OCI-LY7 (cell line): ENCODE measurements at regions not wholly inside any gene's neighbourhood (a gene's known extent, or its start where the extent isn't known, plus 50 kb on each side); places are given as distances from the start of the nearest gene placed in this dataset.
A peak's percentile ranks its signal among the peaks of the same experiment; 100 is the strongest.

Experiments used
- BruUV-seq: library from RNA; stranded (reverse); fragments of 400-500 nt; replicated peaks from 2 replicates; lab custom pipeline; 2021; lab: Mats Ljungman, UMichigan
- CTCF ChIA-PET: fragments of 300-600 bp; sonication (Branson Sonifier 250); formaldehyde crosslinking; loops from one replicate; lab custom pipeline; 2022; ENCODE audit warnings: antibody characterized with exemption; ENCODE audit not compliant: unreplicated experiment; lab: Charles Lee
- POLR2A ChIA-PET: fragments of 300-600 bp; sonication (Branson Sonifier 250); formaldehyde crosslinking; loops from one replicate; lab custom pipeline; 2022; ENCODE audit warnings: antibody characterized with exemption; lab: Charles Lee
- DNase-seq: peaks from one replicate; pipeline ENCODE4 v3.0.0-alpha.2; 2015; ENCODE audit warnings: low spot score
- H2AFZ ChIP-seq: fragments of 200-600 bp; sonication (generic), shearing (Covaris generic); 2 replicates; pipeline ENCODE4 v1.6.1; 2014; ENCODE audit warnings: mild to moderate bottlenecking, antibody characterized with exemption, low read length, moderate library complexity
- H3K27ac ChIP-seq: fragments of 200-600 bp; sonication (generic); 2 replicates; pipeline ENCODE4 v1.5.1; 2014; ENCODE audit warnings: mixed run types, low read depth, mild to moderate bottlenecking, moderate library complexity, low read length, inconsistent platforms; ENCODE audit not compliant: poor library complexity, severe bottlenecking
- H3K36me3 ChIP-seq: fragments of 200-600 bp; sonication (generic); 2 replicates; pipeline ENCODE4 v1.6.1; 2014; ENCODE audit warnings: mild to moderate bottlenecking, antibody characterized with exemption, low read length, moderate library complexity, mixed read lengths; ENCODE audit not compliant: insufficient read depth
- H3K4me1 ChIP-seq: fragments of 200-600 bp; sonication (generic); 2 replicates; pipeline ENCODE4 v1.5.1; 2014; ENCODE audit warnings: mild to moderate bottlenecking, low read length; ENCODE audit not compliant: insufficient read depth, poor library complexity, severe bottlenecking
- H3K4me2 ChIP-seq: fragments of 200-600 bp; sonication (generic); 2 replicates; pipeline ENCODE4 v1.6.1; 2014; ENCODE audit warnings: mild to moderate bottlenecking, low read length
- H3K4me3 ChIP-seq: fragments of 200-600 bp; sonication (generic); 2 replicates; pipeline ENCODE4 v1.5.1; 2014; ENCODE audit warnings: mild to moderate bottlenecking, low read depth, low read length; ENCODE audit not compliant: poor library complexity, severe bottlenecking
- H3K79me2 ChIP-seq: fragments of 200-600 bp; sonication (generic); 2 replicates; pipeline ENCODE4 v1.6.1; 2016; ENCODE audit warnings: low read depth, mild to moderate bottlenecking, low read length, moderate library complexity, mixed read lengths; ENCODE audit not compliant: insufficient read depth
- H3K9me2 ChIP-seq: fragments of 200-600 bp; sonication (generic); 2 replicates; pipeline ENCODE4 v1.6.1; 2016; ENCODE audit warnings: mild to moderate bottlenecking, low read length, mixed read lengths; ENCODE audit not compliant: insufficient read depth
- H3K9me3 ChIP-seq: fragments of 200-600 bp; sonication (generic); 2 replicates; pipeline ENCODE4 v1.6.1; 2014; ENCODE audit warnings: mild to moderate bottlenecking, mixed run types, low read length, mixed read lengths
- H4K20me1 ChIP-seq: fragments of 200-600 bp; sonication (generic); 2 replicates; pipeline ENCODE4 v1.6.1; 2014; ENCODE audit warnings: mild to moderate bottlenecking, antibody characterized with exemption, low read length, moderate library complexity, mixed read lengths; ENCODE audit not compliant: insufficient read depth
- EZH2phosphoT487 ChIP-seq: fragments of 200-600 bp; sonication (generic); IDR thresholded peaks from 2 replicates; pipeline ENCODE4 v1.6.1; 2018; ENCODE audit warnings: low read depth, borderline replicate concordance, mild to moderate bottlenecking, mixed run types, antibody characterized with exemption, low read length, moderate library complexity, mixed read lengths
- intact Hi-C: fragments of 100-400 bp; cut with micrococcal nuclease; formaldehyde crosslinking; loops from one replicate; pipeline ENCODE4 v1.10.0; 2022; ENCODE audit not compliant: unreplicated experiment
- TF ChIP-seq, protein P1 (sequence below): fragments of 200-600 bp; sonication (generic); conservative IDR thresholded peaks from 2 replicates; pipeline ENCODE4 v1.5.1; 2014; ENCODE audit warnings: mild to moderate bottlenecking, antibody characterized with exemption, low read length, moderate library complexity, mixed read lengths

DNA sequence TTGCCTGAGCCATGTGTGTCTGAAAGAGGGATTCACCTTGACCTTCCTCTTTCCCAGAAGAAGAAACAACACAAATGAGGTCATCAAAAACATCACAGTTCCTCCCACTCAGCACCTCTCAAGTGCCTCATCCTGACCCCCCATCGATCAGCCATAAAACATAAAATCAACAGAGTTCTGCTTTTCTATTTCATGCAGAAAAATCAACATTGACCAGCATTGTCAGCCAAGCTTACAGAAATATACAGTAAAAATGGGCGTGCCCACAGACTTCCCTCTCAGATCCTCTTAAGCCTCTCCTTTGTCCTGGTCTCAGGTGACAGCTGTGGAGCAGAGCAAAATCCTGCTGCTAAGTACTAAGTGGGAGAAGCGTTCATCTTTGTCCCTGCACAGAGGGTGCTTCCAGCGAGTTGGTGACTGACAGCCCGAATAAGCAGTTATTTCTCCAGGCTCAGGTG lies 213.3 kb downstream of the OLFM4 start:
- no peaks in the 10 kb centered on the region for H3K79me2 ChIP-seq
- H3K36me3 ChIP-seq, result no peaks in the 10 kb centered on the region
- H3K4me2 ChIP-seq, result no peak overlapping the region
- H3K4me1 ChIP-seq, result no peaks in the 10 kb centered on the region
- POLR2A ChIA-PET, result interaction anchor here (0.6 kb wide), 1 partner anchor 863 kb away, joined by 3 read pairs; no protein-coding TSS in a partner anchor
- intact Hi-C loops, result no loop called here
- no peak overlapping the region for H3K27ac ChIP-seq
- no peaks in the 10 kb centered on the region for H4K20me1 ChIP-seq
- CTCF ChIA-PET, result interaction anchor here (0.5 kb wide), 1 partner anchor 346 kb away, joined by 4 read pairs; no protein-coding TSS in a partner anchor
- no peaks in the 10 kb centered on the region for H3K9me3 ChIP-seq
- no peak overlapping the region for H2AFZ ChIP-seq
- no TSS peak for BruUV-seq
- no peak for TF ChIP-seq EZH2phosphoT487
- TF ChIP-seq, protein P1, sequence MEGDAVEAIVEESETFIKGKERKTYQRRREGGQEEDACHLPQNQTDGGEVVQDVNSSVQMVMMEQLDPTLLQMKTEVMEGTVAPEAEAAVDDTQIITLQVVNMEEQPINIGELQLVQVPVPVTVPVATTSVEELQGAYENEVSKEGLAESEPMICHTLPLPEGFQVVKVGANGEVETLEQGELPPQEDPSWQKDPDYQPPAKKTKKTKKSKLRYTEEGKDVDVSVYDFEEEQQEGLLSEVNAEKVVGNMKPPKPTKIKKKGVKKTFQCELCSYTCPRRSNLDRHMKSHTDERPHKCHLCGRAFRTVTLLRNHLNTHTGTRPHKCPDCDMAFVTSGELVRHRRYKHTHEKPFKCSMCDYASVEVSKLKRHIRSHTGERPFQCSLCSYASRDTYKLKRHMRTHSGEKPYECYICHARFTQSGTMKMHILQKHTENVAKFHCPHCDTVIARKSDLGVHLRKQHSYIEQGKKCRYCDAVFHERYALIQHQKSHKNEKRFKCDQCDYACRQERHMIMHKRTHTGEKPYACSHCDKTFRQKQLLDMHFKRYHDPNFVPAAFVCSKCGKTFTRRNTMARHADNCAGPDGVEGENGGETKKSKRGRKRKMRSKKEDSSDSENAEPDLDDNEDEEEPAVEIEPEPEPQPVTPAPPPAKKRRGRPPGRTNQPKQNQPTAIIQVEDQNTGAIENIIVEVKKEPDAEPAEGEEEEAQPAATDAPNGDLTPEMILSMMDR, result no peak
- H3K9me2 ChIP-seq, result no peaks in the 10 kb centered on the region
- no peak for DNase-seq
- H3K4me3 ChIP-seq, result no peak overlapping the region

DNA sequence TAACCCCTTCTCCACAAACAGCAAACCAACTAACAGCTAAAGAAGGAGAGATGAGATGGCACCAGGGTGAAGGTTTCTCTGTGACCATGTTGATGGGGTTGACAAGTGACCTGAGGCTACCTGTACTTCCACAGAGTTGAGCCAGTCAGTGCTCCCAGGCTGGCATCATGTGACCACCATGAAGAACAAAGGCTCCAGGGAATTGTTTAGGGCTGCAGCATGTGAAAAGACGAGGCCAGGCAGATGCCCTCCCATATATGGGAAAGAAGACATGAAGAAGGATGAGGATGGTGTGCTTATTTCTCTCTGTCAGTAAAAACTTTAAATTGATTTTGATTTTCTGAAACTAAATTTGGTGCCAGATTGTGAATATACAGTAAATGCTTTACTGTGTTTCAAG lies 220.6 kb downstream of the OLFM4 start:
- Histone ChIP-seq H3K79me2 (no peaks in the 10 kb centered on the region), H3K9me3 (no peaks in the 10 kb centered on the region), H3K9me2 (no peaks in the 10 kb centered on the region), H2AFZ (no peak overlapping the region), H4K20me1 (no peaks in the 10 kb centered on the region), H3K4me2 (no peak overlapping the region), H3K36me3 (no peaks in the 10 kb centered on the region), H3K4me1 (no peaks in the 10 kb centered on the region), H3K27ac (no peak overlapping the region), H3K4me3 (no peak overlapping the region)
- ChIA-PET CTCF (no interaction called here), POLR2A (no interaction called here)
- TF ChIP-seq EZH2phosphoT487, result no peak
- TF ChIP-seq, protein P1, result no peak
- no TSS peak for BruUV-seq
- intact Hi-C loops, result no loop called here
- DNase-seq, result no peak

DNA sequence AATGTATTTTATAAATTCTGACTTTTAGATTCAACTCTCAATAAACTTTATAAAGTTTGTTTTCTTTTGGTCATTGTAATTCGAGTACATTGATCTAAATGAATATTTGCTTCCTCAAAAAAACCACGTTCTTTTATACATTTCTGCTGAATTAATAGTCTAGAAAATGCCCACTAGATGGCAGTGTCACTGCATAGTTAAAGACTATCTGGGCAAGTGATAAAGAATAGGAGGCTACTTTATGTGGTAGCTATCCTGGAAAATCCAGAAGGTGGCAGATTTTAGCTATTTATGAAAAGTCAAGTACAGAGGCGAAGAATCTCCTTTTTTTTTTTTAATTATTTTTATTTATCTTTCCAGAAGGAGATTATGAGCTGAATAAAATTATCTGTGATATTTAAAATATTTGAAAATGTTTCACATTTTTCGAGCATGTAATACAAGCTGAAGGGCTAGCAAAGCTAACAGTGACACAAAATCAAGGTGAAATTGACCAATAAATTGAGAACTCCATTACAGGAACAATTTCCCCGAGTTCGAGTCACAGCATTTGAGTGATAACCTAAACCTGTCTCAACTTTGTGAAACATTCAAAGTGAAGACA lies 221.8 kb downstream of the OLFM4 start:
- DNase-seq, result peak; percentile 79
- Histone ChIP-seq H3K79me2 (no peaks in the 10 kb centered on the region), H3K4me1 (no peaks in the 10 kb centered on the region), H3K9me3 (no peaks in the 10 kb centered on the region), H3K36me3 (no peaks in the 10 kb centered on the region), H3K9me2 (no peaks in the 10 kb centered on the region), H3K4me2 (no peak overlapping the region), H4K20me1 (no peaks in the 10 kb centered on the region), H3K27ac (no peak overlapping the region), H3K4me3 (no peak overlapping the region), H2AFZ (no peak overlapping the region)
- BruUV-seq, result no TSS peak
- TF ChIP-seq, protein P1, result peak; percentile 98
- no peak for TF ChIP-seq EZH2phosphoT487
- ChIA-PET POLR2A (no interaction called here), CTCF (interaction anchor here (0.6 kb wide), 1 partner anchor 313 kb away, joined by 5 read pairs; no protein-coding TSS in a partner anchor)
- intact Hi-C loops, result loop anchor here (5.0 kb wide), 1 partner anchor 532 kb away; no protein-coding TSS in a partner anchor
